ENCODE measurements at regions not wholly inside any gene's neighbourhood (a gene's known extent, or its start where the extent isn't known, plus 50 kb on each side); places are given as distances from the start of the nearest gene placed in this dataset.

GRCh38 chr3:139838269-139838957 lies 96.6 kb upstream of the CLSTN2 start:
- Histone ChIP-seq H3K79me2 (ENCODE audit: insufficient read depth, low read length) (no peaks in the 10 kb centered on the region), H3K9me3 (ENCODE audit: control insufficient read depth in 1 of 2, insufficient read depth in 1 of 2, low read depth in 1 of 2, low read length in 2 of 2) (no peaks in the 10 kb centered on the region), H3K4me2 (ENCODE audit: low read length) (no peak overlapping the region), H4K20me1 (ENCODE audit: insufficient read depth) (no peaks in the 10 kb centered on the region), H2AFZ (ENCODE audit: low read depth, low read length, poor library complexity, severe bottlenecking) (no peak overlapping the region), H3K36me3 (ENCODE audit: control insufficient read depth in 1 of 2, insufficient read depth in 2 of 2, low read length in 2 of 2) (no peaks in the 10 kb centered on the region), H3K9ac (ENCODE audit: low read length) (no peak overlapping the region), H3K9me2 (ENCODE audit: insufficient read depth) (no peaks in the 10 kb centered on the region), H3K4me1 (ENCODE audit: control insufficient read depth in 1 of 2, insufficient read depth in 2 of 2, low read length in 2 of 2) (no peaks in the 10 kb centered on the region), H3K27ac (ENCODE audit: low read depth, low read length) (no peak overlapping the region), H3K4me3 (replicated peaks in 1 of 2; ENCODE audit: low read depth in 1 of 2, low read length in 2 of 2) (no peak overlapping the region), H3K27me3 (ENCODE audit: insufficient read depth, low read length) (peaks cover 34% of the 10 kb centered on the region)
- TF ChIP-seq SRF (IDR thresholded peaks at IDR 0.05; ENCODE audit: low read depth) (no peak), JUND (IDR thresholded peaks at IDR 0.05) (no peak), YY1 (IDR thresholded peaks at IDR 0.05; ENCODE audit: extremely low read depth, insufficient replicate concordance, low read depth, low read length) (no peak), FOSL1 (IDR thresholded peaks at IDR 0.05; ENCODE audit: low read depth) (no peak), RAD21 (IDR thresholded peaks at IDR 0.05; ENCODE audit: low read depth) (no peak), REST (IDR thresholded peaks at IDR 0.05; ENCODE audit: low read depth) (no peak), CEBPB (IDR thresholded peaks at IDR 0.05; ENCODE audit: low read depth) (no peak), MAX (IDR thresholded peaks at IDR 0.05) (no peak), SIN3A (IDR thresholded peaks at IDR 0.05; ENCODE audit: low read depth) (no peak), SP1 (IDR thresholded peaks at IDR 0.05; ENCODE audit: low read depth) (no peak), EZH2 (IDR thresholded peaks at IDR 0.05) (no peak), EZH2phosphoT487 (IDR thresholded peaks at IDR 0.05; ENCODE audit: borderline replicate concordance) (no peak), POLR2A (IDR thresholded peaks at IDR 0.05; ENCODE audit: borderline replicate concordance, extremely low read depth, insufficient read depth, insufficient read length) (no peak), ZBTB33 (IDR thresholded peaks at IDR 0.05; ENCODE audit: extremely low read depth, insufficient replicate concordance, low read length) (no peak), ZNF274 (IDR thresholded peaks at IDR 0.05; ENCODE audit: low read depth, low read length) (no peak), TCF7L2 (IDR thresholded peaks at IDR 0.05; ENCODE audit: borderline replicate concordance, extremely low read depth, insufficient read depth, insufficient read length) (no peak), CBX3 (IDR thresholded peaks at IDR 0.05; ENCODE audit: low read depth) (no peak), ELF1 (IDR thresholded peaks at IDR 0.05; ENCODE audit: borderline replicate concordance, low read depth) (no peak), POLR2AphosphoS5 (IDR thresholded peaks at IDR 0.05; ENCODE audit: low read depth, low read length) (no peak)
- ChIA-PET RAD21 (ENCODE audit: low non-redundant PET in 1 of 2, low total read pairs in 2 of 2, uncharacterized antibody in 2 of 2, unreplicated experiment in 2 of 2) (no interaction called here), CTCF (no interaction called here), POLR2A (no interaction called here)
- DNase-seq (ENCODE audit: low read depth, low spot score) (no peak), ATAC-seq (no peak)
- BruUV-seq (replicated peaks): no TSS peak
- intact Hi-C loops (cut with micrococcal nuclease): no loop called here

All from HCT116 (cell line).